ENCODE measurements at regions not wholly inside any gene's neighbourhood (a gene's known extent, or its start where the extent isn't known, plus 50 kb on each side); places are given as distances from the start of the nearest gene placed in this dataset.

GRCh38 chr5:63563008-63563917, 399.0 kb downstream of the HTR1A start:
- FAIRE-seq = no peak
- TF ChIP-seq POLR2A (IDR thresholded peaks at IDR 0.05; ENCODE audit: low read depth, low read length) = no peak
- DNase-seq (ENCODE audit: insufficient read length, low spot score) = no peak

DNA sequence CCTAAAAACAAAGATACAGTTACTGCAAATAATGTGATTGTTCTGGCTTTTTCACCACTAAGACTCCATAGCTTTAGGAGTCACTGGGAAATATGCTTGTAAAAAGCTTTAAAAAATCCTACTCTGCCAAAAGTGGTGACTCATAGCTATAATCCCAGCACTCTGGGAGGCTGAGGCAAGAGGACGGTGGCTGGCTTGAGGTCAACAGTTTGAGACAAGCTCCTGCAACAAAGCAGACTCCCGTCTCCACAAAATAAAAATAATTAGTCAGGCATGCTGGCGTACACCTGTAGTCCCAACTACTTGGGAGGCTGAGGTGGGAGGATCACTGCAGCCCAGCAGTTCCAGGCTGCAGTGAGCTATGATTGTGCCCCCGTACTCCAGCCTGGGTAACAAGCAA, 406.4 kb downstream of the HTR1A start:
- DNase-seq (ENCODE audit: insufficient read length, low spot score) (no peak), FAIRE-seq (no peak)
- no peak for TF ChIP-seq POLR2A (IDR thresholded peaks at IDR 0.05; ENCODE audit: low read depth, low read length)

- FAIRE-seq = no peak
- DNase-seq (ENCODE audit: insufficient read length, low spot score) = no peak
- TF ChIP-seq POLR2A (IDR thresholded peaks at IDR 0.05; ENCODE audit: low read depth, low read length) = no peak
Measured at GRCh38 chr5:63554191-63554590, 408.1 kb downstream of the HTR1A start.

DNA sequence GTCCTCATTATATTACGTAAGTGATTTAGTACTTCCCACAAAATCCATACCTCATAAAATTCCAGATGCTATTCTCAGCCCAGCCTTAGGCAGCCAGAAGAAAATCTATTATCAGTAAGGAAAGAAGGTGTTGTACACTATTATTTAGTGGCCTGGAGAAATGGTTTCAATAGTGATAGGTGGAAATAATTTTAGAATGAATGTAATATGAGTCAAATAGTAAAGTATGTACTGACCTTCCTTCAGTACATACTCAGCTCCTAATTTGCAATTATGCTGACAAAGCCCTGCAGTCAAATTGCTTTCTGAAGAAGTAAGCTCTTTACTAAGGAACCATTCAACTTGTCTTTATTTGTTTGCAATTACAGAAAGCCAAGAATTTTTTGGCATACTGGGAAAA, 409.2 kb downstream of the HTR1A start:
- TF ChIP-seq POLR2A (IDR thresholded peaks at IDR 0.05; ENCODE audit: low read depth, low read length) = no peak
- FAIRE-seq = no peak
- no peak for DNase-seq (ENCODE audit: insufficient read length, low spot score)

DNA sequence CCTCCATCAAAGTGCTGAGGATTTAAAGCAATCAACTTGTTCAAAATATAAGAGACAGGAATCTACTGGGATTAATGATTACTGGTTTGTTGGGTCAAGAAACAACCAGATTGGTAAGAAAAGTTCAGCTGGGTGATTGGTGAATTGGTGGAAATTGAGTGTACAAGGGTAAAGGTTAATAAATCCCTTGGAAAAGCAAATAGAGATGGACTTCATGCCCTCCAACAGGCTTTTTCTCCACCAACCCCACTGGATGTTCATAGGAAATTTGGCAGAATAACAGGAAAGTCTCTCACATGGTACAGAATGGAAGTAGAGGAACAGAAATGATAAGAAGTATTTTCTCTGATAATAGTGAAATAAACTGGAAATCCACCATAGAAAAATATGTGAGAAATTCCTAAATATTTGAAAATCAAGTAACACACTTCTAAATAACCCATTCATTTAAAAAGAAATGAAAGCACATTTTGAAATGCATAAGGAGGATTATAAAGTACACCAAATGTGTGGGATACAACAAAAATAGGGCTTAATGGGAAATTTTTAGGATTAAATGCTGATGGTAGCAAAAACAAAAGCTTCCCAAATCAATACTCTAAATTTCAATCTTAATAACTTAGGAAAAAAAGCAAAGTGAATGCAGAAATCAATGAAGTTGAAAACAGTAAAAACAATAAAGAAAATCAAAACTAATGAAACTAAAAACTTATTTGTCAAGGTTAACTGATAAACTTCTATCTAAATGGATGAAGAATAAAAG, 426.2 kb downstream of the HTR1A start:
- TF ChIP-seq POLR2A (IDR thresholded peaks at IDR 0.05; ENCODE audit: low read depth, low read length) = no peak
- DNase-seq (ENCODE audit: insufficient read length, low spot score) (no peak), FAIRE-seq (no peak)

GRCh38 chr5:63524281-63524680, 438.0 kb downstream of the HTR1A start:
- FAIRE-seq = no peak
- TF ChIP-seq POLR2A (IDR thresholded peaks at IDR 0.05; ENCODE audit: low read depth, low read length) = no peak
- no peak for DNase-seq (ENCODE audit: insufficient read length, low spot score)

GRCh38 chr5:63516006-63516405, 446.2 kb downstream of the HTR1A start:
- TF ChIP-seq POLR2A (IDR thresholded peaks at IDR 0.05; ENCODE audit: low read depth, low read length) = no peak
- DNase-seq (ENCODE audit: insufficient read length, low spot score) (no peak), FAIRE-seq (no peak)

- DNase-seq (ENCODE audit: insufficient read length, low spot score) (no peak), FAIRE-seq (no peak)
- TF ChIP-seq POLR2A (IDR thresholded peaks at IDR 0.05; ENCODE audit: low read depth, low read length) = no peak
Measured at GRCh38 chr5:63500242-63500641, 462.0 kb downstream of the HTR1A start.

GRCh38 chr5:63495225-63495624, 467.0 kb downstream of the HTR1A start:
- TF ChIP-seq POLR2A (IDR thresholded peaks at IDR 0.05; ENCODE audit: low read depth, low read length) = no peak
- FAIRE-seq = no peak
- no peak for DNase-seq (ENCODE audit: insufficient read length, low spot score)

DNA sequence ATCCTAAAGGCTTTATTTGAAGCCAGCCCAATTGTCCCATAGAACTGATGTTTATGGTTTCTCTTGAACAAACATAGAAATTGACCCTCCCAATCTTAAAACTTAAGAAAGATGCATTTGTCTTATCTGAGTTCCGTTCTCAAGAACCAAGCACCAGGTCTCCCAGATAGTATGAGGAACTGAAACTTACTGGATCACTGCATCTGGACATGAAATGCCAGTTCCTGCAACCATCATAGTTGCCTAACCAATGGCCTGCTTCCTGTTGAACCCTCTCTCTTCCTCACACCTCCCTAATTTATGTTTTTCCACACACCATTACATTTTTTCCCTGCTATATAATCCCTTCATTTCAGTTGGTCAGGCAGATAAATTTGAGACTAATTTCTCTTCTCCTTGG, 478.9 kb downstream of the HTR1A start:
- no peak for DNase-seq (ENCODE audit: insufficient read length, low spot score)
- no peak for TF ChIP-seq POLR2A (IDR thresholded peaks at IDR 0.05; ENCODE audit: low read depth, low read length)
- no peak for FAIRE-seq

- DNase-seq (ENCODE audit: insufficient read length, low spot score) (no peak), FAIRE-seq (no peak)
- no peak for TF ChIP-seq POLR2A (IDR thresholded peaks at IDR 0.05; ENCODE audit: low read depth, low read length)
Measured at GRCh38 chr5:63473335-63473967, 488.8 kb downstream of the HTR1A start.

- TF ChIP-seq POLR2A (IDR thresholded peaks at IDR 0.05; ENCODE audit: low read depth, low read length) = no peak
- FAIRE-seq = no peak
- DNase-seq (ENCODE audit: insufficient read length, low spot score) = no peak
Measured at GRCh38 chr5:63456279-63456678, 506.0 kb downstream of the HTR1A start.

DNA sequence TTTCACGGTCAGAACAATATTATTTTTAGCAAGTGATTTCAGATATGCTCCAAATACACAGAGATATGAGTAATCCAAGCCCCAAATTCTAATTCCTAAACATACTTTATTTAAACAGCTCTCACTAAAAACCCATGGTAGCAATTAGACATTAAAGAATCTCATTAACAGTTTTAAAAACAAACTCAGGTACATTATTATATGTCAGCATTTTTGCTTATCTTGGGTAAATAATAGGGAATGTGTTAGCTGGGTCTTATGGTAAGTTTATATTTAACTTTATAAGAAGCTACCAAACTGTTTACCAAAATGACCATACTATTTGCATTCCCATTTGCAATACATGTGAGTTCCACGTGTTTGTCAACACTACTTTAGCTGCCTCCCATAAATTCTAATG, 511.1 kb downstream of the HTR1A start:
- no peak for DNase-seq (ENCODE audit: insufficient read length, low spot score)
- FAIRE-seq = no peak
- TF ChIP-seq POLR2A (IDR thresholded peaks at IDR 0.05; ENCODE audit: low read depth, low read length) = no peak

- FAIRE-seq (no peak), DNase-seq (ENCODE audit: insufficient read length, low spot score) (no peak)
- TF ChIP-seq POLR2A (IDR thresholded peaks at IDR 0.05; ENCODE audit: low read depth, low read length) = no peak
Measured at GRCh38 chr5:63439537-63439936, 522.7 kb downstream of the HTR1A start.
